C4-2B (cell line): ENCODE measurements at regions not wholly inside any gene's neighbourhood (a gene's known extent, or its start where the extent isn't known, plus 50 kb on each side); places are given as distances from the start of the nearest gene placed in this dataset.

Experiments used
- ZFX ChIP-seq: fragments of 450-650 bp; IDR thresholded peaks from 2 replicates; pipeline ENCODE4 v1.6.1; 2017
- TF ChIP-seq, protein P1 (sequence below): fragments of 450-650 bp; conservative IDR thresholded peaks from 2 replicates; pipeline ENCODE4 v1.5.1; 2017; ENCODE audit warnings: mild to moderate bottlenecking

DNA sequence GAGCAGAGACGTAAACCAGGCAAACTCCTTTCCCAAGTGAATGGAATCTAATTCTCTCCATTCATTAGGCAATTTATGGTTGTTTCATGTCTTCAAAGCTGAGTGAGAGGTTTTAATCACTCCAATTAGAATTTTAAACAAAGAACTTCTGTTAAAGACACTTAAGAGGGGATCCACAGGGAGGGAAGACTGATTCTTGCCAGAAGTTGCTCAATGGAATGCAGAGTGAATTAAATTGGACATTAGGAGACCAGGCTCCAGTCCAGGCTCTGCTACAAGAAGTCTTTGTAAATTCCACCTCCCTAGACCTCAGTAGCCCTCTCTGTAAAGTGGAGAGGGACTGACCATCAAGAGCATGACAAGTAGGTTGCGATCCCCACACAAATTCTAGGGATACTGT is 130.7 kb upstream of the TMEM72 start:
- TF ChIP-seq, protein P1, sequence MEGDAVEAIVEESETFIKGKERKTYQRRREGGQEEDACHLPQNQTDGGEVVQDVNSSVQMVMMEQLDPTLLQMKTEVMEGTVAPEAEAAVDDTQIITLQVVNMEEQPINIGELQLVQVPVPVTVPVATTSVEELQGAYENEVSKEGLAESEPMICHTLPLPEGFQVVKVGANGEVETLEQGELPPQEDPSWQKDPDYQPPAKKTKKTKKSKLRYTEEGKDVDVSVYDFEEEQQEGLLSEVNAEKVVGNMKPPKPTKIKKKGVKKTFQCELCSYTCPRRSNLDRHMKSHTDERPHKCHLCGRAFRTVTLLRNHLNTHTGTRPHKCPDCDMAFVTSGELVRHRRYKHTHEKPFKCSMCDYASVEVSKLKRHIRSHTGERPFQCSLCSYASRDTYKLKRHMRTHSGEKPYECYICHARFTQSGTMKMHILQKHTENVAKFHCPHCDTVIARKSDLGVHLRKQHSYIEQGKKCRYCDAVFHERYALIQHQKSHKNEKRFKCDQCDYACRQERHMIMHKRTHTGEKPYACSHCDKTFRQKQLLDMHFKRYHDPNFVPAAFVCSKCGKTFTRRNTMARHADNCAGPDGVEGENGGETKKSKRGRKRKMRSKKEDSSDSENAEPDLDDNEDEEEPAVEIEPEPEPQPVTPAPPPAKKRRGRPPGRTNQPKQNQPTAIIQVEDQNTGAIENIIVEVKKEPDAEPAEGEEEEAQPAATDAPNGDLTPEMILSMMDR = no peak
- TF ChIP-seq ZFX = no peak
